Upper lobe of left lung (tissue), 4 donors: ENCODE measurements at regions not wholly inside any gene's neighbourhood (a gene's known extent, or its start where the extent isn't known, plus 50 kb on each side); places are given as distances from the start of the nearest gene placed in this dataset.

Source experiments
- EP300 ChIP-seq, 4 donors: sonication (generic); formaldehyde crosslinking; IDR thresholded peaks; one replicate each; pipeline ENCODE4 v1.5.1; 2017; ENCODE audit warnings: antibody characterized with exemption in 4 of 4, control low read depth in 2 of 4
- POLR2A ChIP-seq, 4 donors: fragments of 450-650 bp; IDR thresholded peaks; one replicate each; pipeline ENCODE4 v1.5.1; 2016 to 2017; ENCODE audit warnings: antibody characterized with exemption in 4 of 4, mild to moderate bottlenecking in 2 of 4
- POLR2AphosphoS5 ChIP-seq, 2 donors: sonication (generic); formaldehyde crosslinking; IDR thresholded peaks; one replicate each; pipeline ENCODE4 v1.5.1; 2017; ENCODE audit warnings: antibody characterized with exemption in 2 of 2
- TF ChIP-seq, protein P1 (sequence below), 6 experiments: fragments of 450-650 bp in 4 of 6; fragments of 200-600 bp in 2 of 6; sonication (generic) in 2 of 6; IDR thresholded peaks; one replicate each; pipeline ENCODE4 v1.5.1; 2016 to 2019; ENCODE audit warnings: antibody characterized with exemption in 6 of 6

DNA sequence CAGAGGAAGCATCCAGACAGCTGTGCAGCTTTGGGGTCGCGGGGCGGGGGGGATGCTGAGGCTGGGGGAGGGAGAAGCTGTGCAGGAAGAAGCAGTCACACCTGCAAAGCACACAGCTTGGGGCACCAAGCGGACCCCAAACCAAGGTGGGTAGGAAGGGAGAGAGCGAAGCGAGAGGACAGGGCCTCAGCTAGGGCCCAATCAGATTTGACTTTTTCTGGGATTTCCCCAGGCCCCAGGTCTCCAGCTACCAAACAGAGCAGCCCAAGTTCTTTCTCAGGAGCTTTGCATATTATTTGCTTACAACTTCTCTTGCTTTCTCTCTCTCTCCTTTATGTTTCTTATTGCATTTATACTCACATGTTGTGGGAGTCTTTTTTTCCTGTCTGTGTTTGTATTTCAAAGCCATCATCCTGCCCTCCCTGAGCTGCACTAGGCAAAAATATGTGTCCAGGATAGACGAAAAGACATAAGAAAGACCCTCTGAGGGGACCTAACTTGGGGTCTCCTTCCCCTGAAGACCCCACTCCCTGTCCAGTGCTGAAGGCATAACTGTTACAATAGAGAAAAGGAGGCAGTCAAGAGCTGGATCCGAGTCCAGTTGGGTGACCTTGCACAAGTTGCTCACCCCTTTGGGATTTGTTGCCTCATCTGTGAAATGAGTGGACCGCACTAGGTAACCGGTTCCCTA lies 50.6 kb upstream of the SMNDC1 start:
- no peak for TF ChIP-seq POLR2A (IDR thresholded peaks at IDR 0.05)
- TF ChIP-seq, protein P1, sequence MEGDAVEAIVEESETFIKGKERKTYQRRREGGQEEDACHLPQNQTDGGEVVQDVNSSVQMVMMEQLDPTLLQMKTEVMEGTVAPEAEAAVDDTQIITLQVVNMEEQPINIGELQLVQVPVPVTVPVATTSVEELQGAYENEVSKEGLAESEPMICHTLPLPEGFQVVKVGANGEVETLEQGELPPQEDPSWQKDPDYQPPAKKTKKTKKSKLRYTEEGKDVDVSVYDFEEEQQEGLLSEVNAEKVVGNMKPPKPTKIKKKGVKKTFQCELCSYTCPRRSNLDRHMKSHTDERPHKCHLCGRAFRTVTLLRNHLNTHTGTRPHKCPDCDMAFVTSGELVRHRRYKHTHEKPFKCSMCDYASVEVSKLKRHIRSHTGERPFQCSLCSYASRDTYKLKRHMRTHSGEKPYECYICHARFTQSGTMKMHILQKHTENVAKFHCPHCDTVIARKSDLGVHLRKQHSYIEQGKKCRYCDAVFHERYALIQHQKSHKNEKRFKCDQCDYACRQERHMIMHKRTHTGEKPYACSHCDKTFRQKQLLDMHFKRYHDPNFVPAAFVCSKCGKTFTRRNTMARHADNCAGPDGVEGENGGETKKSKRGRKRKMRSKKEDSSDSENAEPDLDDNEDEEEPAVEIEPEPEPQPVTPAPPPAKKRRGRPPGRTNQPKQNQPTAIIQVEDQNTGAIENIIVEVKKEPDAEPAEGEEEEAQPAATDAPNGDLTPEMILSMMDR (IDR thresholded peaks at IDR 0.05): no peak
- no peak for TF ChIP-seq EP300 (IDR thresholded peaks at IDR 0.05)
- TF ChIP-seq POLR2AphosphoS5 (IDR thresholded peaks at IDR 0.05): no peak
